Activated CD4-positive, alpha-beta T cell treated with anti-CD3 and anti-CD28 coated beads, Interleukin-10, Interleukin-2, amounts not matched to agents 100 ng/mL and 50 ng/mL, durations not matched to agents 16 hours and 8 hours (primary cell): ENCODE measurements at regions not wholly inside any gene's neighbourhood (a gene's known extent, or its start where the extent isn't known, plus 50 kb on each side); places are given as distances from the start of the nearest gene placed in this dataset.
"Not testable (repeated sequence)": the region's sequence is repeated elsewhere in the genome, so short reads cannot be mapped to it uniquely, and the experiment has no call there.

Source experiments
- DNase-seq: peaks from one replicate; pipeline ENCODE4 v3.0.0-alpha.2; 2020

DNA sequence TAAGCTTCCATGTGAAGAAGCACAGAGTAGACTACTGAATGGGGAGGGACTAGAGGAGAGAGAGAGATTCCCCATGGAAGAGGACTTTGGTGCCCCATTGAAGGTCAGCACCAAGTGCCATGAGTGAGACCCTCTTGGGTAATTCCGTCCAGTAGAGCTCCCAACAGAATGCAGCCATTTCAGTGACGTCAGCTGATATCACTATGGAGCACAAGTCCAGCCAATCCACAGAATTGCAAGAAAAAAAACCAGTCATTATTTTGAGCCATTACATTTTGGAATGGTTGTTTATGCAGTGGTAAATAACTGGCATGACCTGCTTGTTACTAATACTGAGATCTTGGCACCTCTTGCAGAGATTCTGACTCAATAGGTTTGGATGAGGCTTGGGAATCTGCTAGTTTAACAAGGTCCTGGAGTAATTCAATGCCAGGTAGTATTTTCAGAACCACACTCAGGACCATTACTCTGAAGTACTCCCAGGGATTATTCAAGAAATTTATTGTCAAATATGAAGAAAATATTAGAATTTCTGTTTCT lies 52.6 kb upstream of the SP8 start:
- DNase-seq: no peak

DNA sequence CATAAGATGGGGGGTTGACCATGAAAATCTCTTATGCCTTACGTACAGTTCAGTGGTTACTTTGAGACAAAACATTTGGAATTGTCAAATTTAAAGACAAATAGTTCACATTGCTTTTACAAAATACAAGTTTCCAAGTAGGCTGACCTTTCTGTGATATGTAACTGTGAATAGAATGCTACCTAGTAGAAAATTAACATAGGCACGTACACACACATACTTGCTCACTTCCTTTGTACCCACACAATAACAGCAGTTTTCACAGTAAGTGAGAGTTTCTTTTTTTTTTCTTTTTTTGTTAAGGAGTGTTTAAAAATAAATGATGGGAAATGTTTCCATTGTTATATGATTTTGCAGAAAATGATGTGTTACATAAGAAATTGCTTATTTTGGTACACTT lies 53.3 kb upstream of the SP8 start:
- no peak for DNase-seq

DNA sequence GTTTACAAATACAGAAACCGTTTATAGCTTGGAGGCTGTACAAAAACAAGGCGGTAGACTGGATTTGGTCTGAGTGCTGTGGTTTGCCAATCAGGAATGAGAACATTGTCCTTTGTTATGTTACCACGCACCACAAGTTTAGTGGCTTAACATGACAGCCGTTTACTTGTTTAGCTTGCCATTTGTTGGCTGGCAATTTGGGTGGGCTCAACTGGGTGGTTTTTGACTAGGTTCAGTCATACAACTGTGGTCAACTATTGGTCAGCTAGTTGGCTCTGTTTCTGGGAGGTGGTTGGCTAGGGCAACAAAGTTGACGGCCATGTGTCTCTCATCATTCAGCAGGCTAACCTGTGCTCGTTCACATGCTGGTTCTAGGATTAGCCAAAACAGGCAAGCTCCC lies 60.1 kb upstream of the SP8 start:
- no peak for DNase-seq

DNA sequence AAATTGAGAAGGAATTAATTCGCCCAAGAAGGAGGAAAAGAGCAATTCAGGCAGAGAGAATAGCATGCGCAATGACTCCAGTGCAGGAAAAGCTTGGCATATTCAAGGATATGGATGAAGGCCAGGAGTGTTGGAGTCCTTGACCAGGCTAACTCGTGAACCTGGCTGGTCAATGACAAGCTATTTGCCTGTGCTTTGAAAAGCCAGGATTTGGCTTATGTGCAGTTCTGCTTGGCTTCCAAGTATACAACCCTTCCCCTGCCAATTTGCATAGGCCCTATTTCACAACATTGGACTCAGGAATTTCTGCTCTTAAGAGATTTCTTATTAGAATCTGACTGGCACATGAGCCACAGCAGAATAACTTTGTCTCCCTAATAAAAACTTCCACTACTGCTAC lies 72.3 kb upstream of the SP8 start:
- no peak for DNase-seq

DNA sequence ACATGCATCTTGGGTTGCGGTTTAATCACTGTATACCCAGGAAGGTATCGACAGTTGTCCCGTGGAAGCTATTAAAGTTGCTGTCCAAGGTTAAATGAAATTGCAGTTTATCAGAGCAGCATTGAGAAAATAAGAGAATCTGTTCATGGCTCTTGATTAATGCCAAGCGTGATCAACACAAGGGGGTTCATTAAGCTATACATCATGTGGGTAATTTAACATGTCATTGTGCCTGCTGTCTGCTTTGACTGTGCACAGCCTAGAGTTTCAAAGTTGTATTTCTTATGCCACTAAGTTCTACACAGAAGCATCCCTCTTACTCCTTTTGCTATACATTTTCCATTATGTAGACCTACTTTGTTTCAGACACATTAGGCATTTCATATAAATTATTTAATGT lies 74.8 kb upstream of the SP8 start:
- no peak for DNase-seq

DNA sequence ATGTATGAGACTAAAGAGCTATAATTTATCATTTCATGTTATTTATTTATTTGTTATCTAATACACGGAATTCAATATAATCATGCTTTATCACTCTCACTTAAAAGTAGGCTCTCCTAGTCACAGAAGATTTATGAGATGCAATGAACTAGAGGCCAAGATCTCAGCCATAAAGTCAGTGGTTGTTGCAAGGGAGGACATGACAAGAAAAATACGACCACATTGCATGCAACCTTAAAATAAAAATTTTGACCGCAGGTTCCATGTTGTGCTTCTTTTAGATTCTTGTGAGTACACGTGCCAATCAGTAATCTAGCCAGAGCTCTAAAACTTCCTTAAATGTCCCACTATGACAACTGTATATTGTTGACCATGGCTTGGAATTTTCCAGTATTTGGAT lies 75.9 kb upstream of the SP8 start:
- DNase-seq: no peak

DNA sequence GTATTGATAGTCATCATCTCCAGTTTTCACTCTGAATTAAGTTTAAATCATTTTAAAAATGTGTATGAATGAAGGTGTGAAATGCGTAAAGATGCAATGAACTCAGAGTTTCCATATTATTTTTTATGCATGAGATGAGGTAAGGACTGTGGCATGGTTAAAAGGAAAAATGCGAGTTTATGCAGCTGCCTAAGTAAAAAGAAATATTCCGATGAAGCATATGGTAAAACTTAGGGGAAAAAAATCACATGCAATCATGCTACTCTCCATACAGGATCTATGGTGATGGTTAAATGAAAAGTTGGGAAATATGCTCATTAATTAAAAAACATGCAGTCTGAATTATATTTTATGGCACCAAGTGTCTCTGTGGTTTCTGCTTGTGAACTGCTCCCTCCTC lies 77.5 kb upstream of the SP8 start:
- no peak for DNase-seq

DNA sequence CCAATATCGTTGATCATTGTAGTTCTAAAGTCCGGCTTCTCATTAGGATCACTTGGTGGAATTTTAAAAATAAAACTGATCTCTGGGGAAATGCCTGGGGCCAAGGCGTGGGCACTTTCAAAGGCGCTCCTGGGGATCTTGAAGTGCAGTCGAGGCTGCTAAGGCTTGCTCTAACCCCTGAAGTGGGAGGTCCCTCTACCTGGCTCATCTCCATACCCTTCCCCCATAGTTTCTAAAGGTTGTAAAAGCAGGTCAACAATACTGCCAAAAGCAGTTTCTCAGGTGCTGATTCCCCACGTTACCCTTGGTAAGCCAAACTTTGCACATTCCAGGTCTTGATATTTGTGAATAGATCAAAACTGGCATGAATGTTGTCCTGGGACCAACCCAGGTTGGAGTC lies 79.0 kb upstream of the SP8 start:
- no peak for DNase-seq

DNA sequence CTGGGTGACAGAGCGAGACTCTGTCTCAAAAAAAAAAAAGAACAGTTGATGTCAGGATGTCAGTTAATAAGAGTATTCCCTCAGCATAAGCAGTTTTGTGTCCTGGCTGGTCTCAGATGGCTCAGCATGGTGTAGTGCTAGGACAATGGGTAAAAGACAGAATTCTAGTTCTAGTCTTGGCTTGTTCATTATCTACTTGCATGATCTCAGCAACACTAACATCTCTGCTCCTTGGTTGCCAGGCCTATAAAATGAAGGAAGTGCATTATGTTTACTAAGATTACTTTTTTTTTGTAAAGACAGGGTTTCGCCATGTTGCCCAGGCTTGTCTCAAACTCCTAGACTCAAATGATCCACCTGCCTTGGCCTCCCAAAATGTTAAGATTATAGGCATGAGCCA lies 84.3 kb upstream of the SP8 start:
- no peak for DNase-seq

DNA sequence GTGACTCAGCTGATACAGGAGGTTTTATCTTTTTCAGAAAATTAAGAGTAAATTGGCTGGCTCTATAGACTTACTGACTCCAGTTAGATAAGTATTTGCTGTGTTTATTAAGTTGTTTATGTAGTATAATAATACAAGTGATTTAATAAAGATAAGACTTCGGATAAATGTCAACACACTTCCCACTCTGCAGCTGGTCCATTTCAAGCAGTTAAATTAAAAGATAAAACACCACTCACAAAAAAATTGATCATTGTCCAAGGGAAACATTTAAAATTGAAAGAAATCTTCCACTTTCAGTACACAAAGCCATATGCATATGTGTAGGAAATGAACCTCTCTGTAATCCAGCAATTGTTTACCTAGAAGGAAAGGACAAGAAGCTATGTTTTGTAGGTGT lies 106.1 kb upstream of the SP8 start:
- DNase-seq: no peak

DNA sequence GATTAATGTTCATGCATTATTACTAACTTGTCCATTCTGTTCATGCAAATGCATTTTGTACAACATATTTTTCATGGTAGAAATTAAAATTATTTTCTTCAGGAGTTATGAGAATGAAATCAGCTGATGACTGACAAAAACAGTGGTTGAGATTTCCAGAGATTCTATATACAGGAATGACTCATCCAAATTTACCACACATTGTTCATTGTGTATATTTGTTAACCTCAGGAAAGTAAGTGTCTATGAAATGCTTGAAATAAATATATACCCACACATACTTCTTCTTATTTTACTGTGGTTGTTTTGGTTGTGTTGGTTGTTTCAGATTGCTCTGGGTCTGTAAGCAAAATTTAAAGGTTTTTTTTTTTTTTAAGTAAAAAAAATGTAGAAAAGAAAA lies 108.1 kb upstream of the SP8 start:
- no peak for DNase-seq

DNA sequence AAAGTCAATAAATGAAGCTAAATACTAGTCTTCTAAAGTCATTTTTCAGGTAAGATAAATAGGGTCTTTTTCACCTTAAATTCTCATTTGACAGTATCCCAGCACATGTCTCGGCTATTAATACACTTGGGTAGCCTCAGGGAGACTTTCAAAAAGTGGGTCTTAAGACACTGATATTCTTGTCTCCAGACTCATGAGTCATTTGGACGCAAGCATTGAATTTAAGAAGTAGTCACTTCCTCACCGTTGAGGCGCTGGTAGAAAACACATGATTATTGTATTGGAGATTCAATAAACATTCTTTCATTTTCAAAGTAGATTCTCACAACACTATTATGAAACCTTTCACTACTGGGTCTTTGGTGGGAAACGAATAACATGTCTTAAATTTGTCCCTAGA lies 108.9 kb upstream of the SP8 start:
- DNase-seq: no peak

DNA sequence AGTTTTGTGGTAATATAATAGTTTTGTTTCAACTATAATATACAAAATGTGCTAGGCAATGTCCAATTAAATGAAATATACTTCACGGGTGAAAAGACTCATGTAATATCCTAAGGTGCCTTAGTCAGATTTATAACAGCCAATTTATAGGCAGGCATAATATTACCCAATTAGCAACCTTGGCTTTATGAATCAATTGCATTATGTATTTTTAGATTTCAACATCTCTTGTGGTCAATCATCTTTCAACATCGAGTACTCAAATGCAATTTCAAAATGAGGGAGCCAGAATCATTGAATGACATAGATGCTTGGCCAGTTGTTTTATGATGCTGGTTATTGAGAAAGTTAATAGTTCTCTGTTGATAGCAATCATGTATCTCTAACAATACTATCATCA lies 110.3 kb upstream of the SP8 start:
- DNase-seq: no peak

DNA sequence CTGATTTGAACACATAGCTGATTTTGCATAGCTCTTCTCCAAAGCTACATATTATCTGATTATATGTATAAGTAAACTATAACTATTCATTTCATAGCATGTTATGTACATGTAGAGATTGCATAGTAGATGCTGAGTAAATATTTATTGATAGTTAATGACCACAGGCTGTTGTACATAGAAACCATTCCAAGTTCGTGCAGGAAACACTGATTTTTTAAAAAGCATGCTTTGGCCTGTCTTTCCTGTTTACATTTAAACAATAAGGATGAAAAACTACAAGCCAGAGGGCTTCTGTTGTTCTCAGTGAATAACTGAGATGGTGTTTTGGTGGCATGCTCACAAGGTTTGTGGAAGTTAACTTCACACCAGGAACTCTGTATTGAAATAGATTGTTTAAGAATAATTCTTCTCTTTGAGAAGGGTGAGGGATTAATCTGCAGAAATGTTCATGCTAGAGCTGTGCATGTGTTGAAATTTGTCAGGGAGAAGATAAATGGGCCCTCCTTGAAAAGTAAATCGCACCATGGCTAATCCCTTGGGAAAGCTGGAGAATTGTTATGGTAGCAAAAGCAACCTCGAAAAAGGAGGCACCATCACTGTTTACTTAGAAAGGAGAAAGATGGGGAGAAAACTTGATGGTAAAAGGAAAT lies 120.2 kb upstream of the SP8 start:
- no peak for DNase-seq

DNA sequence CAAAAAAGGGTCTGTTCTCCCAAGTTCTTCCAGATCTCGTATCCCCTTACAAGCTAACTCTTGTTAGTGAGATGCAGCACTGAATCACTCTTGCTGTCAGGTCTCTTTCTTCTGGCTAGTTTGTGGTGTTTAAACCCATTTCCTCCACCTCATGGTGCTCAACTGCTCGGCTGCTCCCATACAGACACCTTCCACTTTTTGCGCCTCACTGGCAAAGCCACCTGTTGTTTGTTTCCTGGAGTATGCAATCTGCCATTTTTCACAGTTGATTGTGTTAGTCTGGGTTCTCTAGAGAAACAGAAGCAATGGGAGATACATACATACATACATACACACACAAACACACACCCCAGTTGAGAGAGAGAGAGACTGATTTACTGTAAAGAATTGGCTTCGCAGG lies 124.4 kb upstream of the SP8 start:
- no peak for DNase-seq

DNA sequence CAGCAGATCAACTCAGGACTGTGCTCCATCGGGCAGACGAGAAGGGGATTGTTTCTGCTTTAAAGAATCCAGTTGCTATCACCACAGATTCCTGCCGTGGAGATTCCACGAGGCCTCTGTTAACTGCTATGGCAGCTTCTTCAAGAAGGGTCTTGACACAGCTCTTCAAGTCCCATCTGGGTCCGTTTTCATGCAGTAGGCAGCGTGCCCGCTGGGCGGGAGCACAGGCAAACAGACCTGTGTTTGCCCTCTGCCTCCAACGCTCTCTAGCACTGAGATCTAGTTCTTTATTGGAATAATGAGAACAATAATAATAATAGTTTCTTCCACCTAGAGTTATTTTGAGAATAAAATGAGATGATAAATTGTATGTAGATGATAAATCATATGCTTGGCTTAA lies 127.2 kb upstream of the SP8 start:
- DNase-seq: no peak

DNA sequence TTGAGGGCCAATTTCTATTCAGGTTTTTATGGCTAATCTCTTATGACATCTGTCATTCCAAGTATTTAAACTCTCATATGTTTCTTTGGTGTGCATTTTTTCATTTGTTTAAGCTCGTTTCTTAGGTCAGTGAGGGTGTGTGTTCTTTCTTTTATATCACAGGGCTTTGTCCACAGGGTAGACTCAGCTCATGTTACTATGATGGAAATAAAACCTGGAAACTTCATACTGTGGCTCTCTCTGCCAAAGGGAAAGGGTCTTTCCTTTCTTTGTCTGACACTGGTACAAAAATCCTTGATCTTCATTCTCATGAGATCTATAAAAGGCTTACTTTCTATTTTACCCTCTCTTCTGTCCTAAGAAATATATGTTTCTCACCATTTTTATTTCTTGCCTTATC lies 129.6 kb upstream of the SP8 start:
- no peak for DNase-seq

DNA sequence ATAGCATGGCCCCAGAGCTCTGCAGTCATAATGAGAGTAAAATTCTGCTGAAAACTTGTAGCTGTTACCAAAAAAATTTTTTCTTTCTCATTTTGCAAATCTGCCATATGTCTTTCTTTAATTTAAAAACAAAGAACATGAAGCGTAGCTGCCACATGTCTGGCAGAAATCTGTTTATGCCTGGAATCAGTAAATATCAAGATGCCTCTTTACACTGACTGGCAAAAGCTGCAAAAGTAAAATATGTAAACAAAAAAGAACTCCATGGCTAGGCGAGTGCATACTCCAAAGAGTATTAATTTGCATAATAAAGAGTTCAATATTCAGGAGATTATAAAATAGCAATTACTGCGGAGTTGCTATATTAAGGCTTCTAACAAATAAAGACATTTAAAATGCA lies 130.9 kb upstream of the SP8 start:
- DNase-seq: no peak

DNA sequence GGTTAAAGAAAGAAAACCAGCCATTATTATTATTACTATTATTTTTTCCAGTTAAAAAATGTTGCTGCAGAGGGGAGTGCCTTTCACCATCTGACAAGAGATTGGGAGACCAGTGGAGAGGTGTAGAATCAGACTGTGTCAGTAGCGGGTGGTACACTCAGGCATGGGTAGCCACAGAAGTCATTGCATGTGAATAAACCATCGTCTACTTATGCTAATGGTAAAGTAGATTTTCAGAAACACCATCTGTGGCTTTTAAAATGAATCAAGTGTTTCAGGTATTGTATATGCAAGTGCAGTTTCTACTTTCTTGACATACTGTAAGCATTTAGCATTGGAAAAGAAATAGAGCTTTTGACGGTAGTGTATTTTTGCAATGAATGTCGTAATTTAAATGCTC lies 131.5 kb upstream of the SP8 start:
- no peak for DNase-seq

DNA sequence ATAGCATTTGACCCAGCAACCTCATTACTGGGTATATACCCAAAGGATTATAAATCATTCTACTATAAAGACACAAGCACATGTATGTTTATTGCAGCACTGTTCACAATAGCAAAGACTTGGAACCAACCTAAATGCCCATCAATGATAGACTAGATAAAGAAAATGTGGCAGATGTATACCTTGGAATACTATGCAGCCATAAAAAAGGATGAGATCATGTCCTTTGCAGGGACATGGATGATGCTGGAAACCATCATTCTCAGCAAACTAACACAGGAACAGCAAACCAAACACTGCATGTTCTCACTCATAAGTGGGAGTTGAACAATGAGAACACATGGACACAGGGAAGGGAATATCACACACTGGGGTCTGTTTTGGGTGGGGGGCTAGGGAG lies 140.5 kb upstream of the SP8 start:
- not testable (repeated sequence) for DNase-seq

DNA sequence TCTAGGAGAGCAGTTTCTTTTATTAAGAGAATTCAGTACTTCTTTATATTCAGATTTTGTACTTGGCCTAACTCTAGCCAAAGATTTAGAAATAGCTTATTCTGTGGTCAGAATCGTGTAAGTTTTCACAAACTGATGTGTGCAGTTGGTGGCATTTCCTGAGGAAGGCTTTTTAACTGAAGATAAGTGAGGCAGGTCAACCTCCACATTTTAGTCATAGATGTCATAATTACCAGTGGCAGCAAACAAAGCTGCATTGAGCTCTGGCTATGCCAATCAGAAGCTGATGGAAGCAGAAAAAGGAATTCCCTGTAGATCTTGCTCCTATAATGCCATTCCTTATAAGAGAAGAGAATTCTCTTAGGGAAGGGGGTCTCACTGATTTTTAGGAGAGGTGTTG lies 141.3 kb upstream of the SP8 start:
- no peak for DNase-seq

DNA sequence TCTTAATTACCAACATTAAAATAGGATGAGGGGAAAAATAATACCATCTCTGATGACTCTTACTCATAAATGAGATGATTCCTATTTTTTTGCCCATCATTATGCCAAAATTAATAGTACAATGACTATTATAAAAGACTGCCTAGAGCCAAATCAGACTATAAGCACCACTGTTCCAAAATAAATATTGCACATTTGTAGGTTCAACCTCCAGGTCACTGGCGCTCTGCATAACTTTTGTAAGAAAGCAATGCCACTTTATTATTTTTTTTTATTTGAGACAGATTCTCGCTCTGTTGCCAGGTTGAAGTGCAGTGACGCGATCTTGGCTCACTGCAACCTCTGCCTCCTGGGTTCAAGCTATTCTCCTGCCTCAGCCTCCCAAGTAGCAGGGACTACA lies 142.5 kb upstream of the SP8 start:
- DNase-seq: no peak

DNA sequence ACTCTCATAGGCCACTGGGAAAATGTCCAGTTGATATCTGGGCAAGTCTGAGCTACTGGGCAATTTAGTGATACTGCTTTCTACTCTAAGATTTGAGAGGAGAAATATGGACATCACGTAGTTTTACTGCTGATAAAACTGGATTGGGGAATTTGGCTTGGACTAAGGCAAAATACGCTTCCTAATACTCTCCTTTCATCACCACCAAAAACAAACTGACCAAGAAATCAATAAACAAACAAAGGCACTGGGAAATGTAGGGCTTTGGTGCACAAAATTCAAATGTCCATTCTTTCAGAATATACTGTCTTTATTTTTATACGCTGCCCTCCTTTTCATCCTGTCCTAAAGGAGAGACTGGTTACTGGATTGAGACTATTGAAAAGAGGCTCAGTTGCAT lies 145.1 kb upstream of the SP8 start:
- no peak for DNase-seq

DNA sequence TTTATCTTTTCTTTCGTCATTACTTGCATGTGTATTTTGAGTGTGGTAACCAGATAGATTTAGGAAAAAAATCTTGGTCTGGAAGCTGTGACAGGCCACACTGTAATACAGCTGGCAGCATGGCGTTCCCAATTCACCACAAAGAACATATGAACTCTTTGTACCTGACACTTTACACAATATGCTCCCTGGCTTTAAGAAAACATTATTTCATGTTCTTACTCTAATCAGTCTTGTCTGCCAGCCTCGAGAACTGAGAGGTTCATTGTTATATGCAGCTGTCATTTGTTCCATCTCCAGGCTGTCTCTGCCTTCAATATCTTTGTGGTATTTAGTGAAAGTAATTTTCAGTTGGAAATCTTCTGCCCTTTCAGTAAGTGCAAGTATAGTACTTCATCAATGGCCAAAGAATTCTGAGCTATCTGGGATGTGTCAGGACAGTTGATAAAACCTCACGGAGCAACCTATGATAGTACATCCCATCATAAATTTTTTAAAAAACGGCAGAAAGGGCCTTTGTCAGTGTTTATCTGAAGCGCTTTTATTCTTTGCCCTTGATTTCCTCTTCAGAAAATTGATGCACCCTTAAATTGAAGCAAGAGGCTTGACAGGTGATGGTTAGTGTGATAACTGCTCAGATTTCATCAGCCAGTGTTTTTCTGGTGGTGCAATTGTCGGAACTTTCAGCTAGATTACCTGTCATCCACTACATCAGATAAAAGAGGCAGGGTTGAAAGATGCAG lies 146.3 kb upstream of the SP8 start:
- no peak for DNase-seq

DNA sequence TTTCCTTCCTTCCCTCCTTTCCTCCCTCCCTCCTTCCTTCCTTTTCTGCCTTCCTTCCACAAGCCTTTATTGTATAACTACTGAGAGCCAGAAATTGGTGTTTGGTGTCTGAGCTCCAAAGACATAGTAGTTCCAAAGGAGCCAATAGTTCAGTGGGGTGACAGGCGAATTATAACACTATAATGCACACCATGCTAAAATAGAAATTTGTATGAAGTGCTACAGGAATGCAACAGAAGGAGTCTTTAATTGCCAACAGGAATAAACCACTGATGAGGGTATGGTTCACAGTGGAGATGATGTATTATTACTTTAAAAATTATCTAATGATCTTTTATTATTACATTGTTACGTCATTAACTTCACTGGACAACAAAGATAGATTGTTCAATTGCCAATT lies 158.8 kb upstream of the SP8 start:
- DNase-seq: no peak
